ENCODE measurements at regions not wholly inside any gene's neighbourhood (a gene's known extent, or its start where the extent isn't known, plus 50 kb on each side); places are given as distances from the start of the nearest gene placed in this dataset.

DNA sequence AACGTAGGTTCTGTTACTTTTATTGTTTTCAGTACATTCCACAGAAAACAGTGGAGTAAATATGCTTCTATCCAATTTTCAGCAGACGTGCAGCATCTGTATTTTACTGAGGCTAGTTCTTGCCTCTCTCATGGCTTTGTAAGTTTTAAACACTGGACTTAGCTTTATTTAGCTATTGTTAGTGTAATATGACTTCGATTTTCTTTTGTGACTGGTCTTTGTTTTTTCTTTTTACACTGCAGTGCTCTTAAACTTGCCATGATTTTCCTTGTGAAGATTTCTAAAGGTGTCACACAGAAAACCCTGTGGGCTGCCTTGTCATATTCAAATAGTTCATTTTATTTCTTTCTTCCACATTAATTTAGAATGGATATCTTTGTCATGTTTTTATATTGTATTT is 1234.9 kb upstream of the CITED2 start:
- TF ChIP-seq, protein P1, sequence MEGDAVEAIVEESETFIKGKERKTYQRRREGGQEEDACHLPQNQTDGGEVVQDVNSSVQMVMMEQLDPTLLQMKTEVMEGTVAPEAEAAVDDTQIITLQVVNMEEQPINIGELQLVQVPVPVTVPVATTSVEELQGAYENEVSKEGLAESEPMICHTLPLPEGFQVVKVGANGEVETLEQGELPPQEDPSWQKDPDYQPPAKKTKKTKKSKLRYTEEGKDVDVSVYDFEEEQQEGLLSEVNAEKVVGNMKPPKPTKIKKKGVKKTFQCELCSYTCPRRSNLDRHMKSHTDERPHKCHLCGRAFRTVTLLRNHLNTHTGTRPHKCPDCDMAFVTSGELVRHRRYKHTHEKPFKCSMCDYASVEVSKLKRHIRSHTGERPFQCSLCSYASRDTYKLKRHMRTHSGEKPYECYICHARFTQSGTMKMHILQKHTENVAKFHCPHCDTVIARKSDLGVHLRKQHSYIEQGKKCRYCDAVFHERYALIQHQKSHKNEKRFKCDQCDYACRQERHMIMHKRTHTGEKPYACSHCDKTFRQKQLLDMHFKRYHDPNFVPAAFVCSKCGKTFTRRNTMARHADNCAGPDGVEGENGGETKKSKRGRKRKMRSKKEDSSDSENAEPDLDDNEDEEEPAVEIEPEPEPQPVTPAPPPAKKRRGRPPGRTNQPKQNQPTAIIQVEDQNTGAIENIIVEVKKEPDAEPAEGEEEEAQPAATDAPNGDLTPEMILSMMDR (IDR thresholded peaks at IDR 0.05): no peak
- no peaks in the 10 kb centered on the region for H3K4me1 ChIP-seq
- intact Hi-C loops (cut with DNase I): no loop called here
- no peak overlapping the region for H3K27ac ChIP-seq
- H3K9me3 ChIP-seq: no peaks in the 10 kb centered on the region
- no peak for DNase-seq
- ATAC-seq: no peak
- no peaks in the 10 kb centered on the region for H3K27me3 ChIP-seq (ENCODE audit: low read depth)
- H3K4me3 ChIP-seq: no peak overlapping the region
- no peaks in the 10 kb centered on the region for H3K36me3 ChIP-seq

DNA sequence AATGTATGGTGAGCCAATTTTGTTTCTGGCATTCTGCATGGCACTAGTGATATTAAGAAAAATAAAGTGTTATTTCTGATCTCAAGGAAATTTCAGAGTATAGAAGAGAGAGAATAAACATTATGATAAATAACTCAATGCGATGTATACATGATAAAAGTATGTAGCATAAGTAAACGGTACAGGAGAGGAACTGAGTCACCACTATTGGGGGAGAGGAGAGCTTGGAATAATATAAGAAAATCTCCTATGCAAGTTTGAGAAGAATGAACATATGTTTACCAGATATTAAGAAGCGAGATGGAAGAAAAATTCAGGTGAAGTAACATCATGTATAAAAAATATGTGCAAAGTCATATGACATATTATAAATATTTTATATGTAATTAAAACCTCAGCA is 1230.3 kb upstream of the CITED2 start:
- ATAC-seq (no peak), DNase-seq (no peak)
- intact Hi-C loops (cut with DNase I): no loop called here
- Histone ChIP-seq H3K36me3 (no peaks in the 10 kb centered on the region), H3K9me3 (no peaks in the 10 kb centered on the region), H3K4me3 (no peak overlapping the region), H3K27ac (no peak overlapping the region), H3K27me3 (ENCODE audit: low read depth) (no peaks in the 10 kb centered on the region), H3K4me1 (no peaks in the 10 kb centered on the region)
- TF ChIP-seq, protein P1 (IDR thresholded peaks at IDR 0.05): no peak

DNA sequence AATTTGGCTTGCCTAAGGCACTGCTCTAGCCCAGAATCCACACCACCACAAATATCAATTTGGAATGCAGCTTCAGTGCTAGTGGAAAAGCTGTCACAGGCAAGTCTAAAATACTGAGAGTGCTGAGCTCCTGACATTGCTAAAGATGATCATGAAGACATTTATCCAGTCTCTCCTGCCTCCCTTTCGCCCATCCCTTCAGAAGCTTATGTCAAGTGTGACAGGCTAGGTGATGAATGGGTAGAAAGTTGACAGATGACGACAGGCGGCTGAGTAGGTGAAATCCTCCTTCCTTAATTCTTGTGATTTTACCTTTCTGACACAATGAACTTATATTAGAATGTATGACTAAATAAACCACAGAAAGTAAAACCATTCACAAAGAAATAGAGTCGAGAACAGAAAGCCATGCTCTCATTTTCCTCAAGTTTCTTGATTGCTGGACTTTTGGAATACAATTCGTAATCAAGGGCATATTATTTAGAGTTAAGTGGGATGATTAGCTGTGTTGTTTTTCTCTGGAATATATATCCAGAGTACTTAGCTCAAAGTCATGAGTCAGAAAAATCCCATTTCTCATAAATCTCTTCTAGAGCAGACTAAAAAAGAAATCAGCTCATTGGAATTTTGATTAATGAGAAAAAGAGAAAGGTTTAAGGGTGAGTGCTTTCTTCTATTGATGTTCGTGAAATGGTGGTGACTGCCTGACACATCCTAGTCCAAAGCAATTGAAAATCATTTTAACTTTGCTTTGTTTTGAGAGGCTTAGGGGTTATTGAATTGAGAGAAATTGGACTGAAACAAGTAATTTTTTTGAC is 1228.2 kb upstream of the CITED2 start:
- H3K9me3 ChIP-seq: no peaks in the 10 kb centered on the region
- ATAC-seq: no peak
- no peak overlapping the region for H3K27ac ChIP-seq
- intact Hi-C loops (cut with DNase I): no loop called here
- H3K4me3 ChIP-seq: no peak overlapping the region
- no peak for DNase-seq
- TF ChIP-seq, protein P1 (IDR thresholded peaks at IDR 0.05): no peak
- no peaks in the 10 kb centered on the region for H3K36me3 ChIP-seq
- H3K4me1 ChIP-seq: no peaks in the 10 kb centered on the region
- H3K27me3 ChIP-seq (ENCODE audit: low read depth): no peaks in the 10 kb centered on the region

DNA sequence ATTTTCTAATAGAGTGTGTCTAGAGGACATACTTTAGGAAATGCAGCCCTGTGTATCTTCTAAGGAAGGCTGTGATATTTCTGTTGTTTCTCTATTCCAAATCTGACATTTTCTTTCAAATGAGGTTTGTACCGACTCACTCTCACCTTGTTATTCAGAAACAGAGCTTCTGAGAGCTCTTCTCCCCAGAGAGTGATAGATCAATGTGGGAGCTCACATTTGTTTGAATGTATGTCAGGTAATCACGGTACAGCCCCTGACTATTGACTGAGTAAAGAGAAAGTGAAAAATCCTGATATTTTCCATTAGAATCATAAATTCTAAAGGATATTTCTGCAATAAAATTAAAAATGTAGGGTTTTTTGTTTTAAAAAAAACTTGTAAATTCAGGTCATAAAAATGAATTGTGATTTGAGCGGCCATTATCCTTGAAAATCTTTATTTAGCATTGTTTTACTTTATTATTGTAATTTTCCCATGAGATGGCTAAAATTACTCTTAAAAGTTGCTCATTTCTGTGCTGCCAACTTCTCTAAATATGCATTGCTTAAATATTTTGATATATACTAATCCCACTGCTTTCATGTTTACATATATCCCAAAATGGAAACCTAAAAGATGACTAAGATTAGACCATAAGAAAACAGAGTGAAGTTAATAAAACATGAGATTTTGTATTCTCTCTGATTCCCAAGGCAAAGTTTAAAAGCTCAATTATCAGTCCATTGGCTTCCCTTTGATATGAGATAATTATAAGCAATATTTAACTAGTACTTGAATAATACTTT is 1226.8 kb upstream of the CITED2 start:
- TF ChIP-seq, protein P1 (IDR thresholded peaks at IDR 0.05): no peak
- no peak for DNase-seq
- H3K27me3 ChIP-seq (ENCODE audit: low read depth): no peaks in the 10 kb centered on the region
- H3K27ac ChIP-seq: no peak overlapping the region
- intact Hi-C loops (cut with DNase I): no loop called here
- no peaks in the 10 kb centered on the region for H3K4me1 ChIP-seq
- no peak overlapping the region for H3K4me3 ChIP-seq
- H3K36me3 ChIP-seq: no peaks in the 10 kb centered on the region
- no peaks in the 10 kb centered on the region for H3K9me3 ChIP-seq
- ATAC-seq: no peak

DNA sequence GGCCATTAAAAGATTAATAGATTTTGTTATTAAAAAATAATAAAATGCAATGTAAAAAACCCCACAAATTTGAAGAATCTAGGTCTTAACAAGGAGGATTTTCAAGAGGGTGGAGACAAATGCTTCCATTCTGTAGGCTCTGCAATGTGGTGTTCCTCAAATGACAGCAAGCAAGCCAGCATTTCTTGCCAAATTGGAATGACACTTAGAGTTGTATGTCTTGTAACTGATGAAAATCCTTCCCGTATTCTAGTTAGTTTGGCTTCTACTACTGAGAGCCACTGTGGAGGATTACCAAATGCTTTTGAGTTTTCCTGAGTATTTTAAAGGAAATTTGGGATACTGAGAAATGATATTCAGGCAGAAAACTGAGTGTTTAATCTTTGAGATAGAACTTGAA is 1225.5 kb upstream of the CITED2 start:
- ATAC-seq (no peak), DNase-seq (no peak)
- intact Hi-C loops (cut with DNase I): no loop called here
- Histone ChIP-seq H3K9me3 (no peaks in the 10 kb centered on the region), H3K4me3 (no peak overlapping the region), H3K36me3 (no peaks in the 10 kb centered on the region), H3K4me1 (no peaks in the 10 kb centered on the region), H3K27ac (no peak overlapping the region), H3K27me3 (ENCODE audit: low read depth) (no peaks in the 10 kb centered on the region)
- TF ChIP-seq, protein P1 (IDR thresholded peaks at IDR 0.05): no peak

Data from lower lobe of right lung (tissue), 2 donors.